GM23248 (cell line): ENCODE measurements at regions not wholly inside any gene's neighbourhood (a gene's known extent, or its start where the extent isn't known, plus 50 kb on each side); places are given as distances from the start of the nearest gene placed in this dataset.

Experiments used
- EZH2 ChIP-seq: fragments of 200-600 bp; sonication (generic); IDR thresholded peaks from 2 replicates; pipeline ENCODE4 v1.6.1; 2018; ENCODE audit warnings: antibody characterized with exemption, mild to moderate bottlenecking; ENCODE audit not compliant: insufficient read depth, poor library complexity, severe bottlenecking
- EZH2phosphoT487 ChIP-seq: fragments of 200-600 bp; sonication (generic); IDR thresholded peaks from 2 replicates; pipeline ENCODE4 v1.6.1; 2018; ENCODE audit warnings: antibody characterized with exemption, moderate library complexity, mild to moderate bottlenecking, low read depth; ENCODE audit not compliant: insufficient read depth

- TF ChIP-seq EZH2 (no peak), EZH2phosphoT487 (no peak)
Measured at GRCh38 chr1:234999513-234999940, 129.1 kb downstream of the TOMM20 start.
